ENCODE measurements at regions not wholly inside any gene's neighbourhood (a gene's known extent, or its start where the extent isn't known, plus 50 kb on each side); places are given as distances from the start of the nearest gene placed in this dataset.

DNA sequence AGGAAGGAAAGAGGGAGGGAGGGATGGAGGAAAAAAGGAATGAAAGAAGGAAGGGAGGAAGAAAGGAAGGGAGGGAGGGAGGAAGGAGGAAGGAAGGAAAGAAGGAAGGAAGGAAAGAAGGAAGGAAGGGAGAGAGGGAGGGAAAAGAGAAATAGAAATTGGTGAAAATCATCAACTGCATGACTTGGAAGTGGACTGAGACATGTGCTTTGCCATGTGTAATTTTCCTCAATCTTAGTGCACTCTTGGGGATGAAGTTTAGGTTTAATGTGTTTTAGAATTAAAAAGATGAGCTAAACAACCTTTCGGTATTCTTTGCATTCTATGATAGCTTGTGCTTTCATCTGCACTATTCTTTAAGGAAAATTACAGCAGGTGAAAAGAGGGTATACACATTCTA is 320.1 kb upstream of the GALNT5 start:
- no peak for TF ChIP-seq CTCF (conservative IDR thresholded peaks at IDR 0.05; ENCODE audit: low read depth, low read length)
- TF ChIP-seq MXI1 (IDR thresholded peaks at IDR 0.05; ENCODE audit: borderline replicate concordance, low read depth, low read length) = no peak
- TF ChIP-seq, protein P1, sequence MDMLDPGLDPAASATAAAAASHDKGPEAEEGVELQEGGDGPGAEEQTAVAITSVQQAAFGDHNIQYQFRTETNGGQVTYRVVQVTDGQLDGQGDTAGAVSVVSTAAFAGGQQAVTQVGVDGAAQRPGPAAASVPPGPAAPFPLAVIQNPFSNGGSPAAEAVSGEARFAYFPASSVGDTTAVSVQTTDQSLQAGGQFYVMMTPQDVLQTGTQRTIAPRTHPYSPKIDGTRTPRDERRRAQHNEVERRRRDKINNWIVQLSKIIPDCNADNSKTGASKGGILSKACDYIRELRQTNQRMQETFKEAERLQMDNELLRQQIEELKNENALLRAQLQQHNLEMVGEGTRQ (IDR thresholded peaks at IDR 0.05; ENCODE audit: low read depth, low read length) = no peak
- TF ChIP-seq RCOR1 (IDR thresholded peaks at IDR 0.05; ENCODE audit: insufficient replicate concordance, low read length) = no peak
- TF ChIP-seq POLR2A (IDR thresholded peaks at IDR 0.05; ENCODE audit: low read depth, low read length) = no peak
- no peak for TF ChIP-seq RFX5 (IDR thresholded peaks at IDR 0.05; ENCODE audit: low read depth, low read length)
- no peak for TF ChIP-seq FOS (IDR thresholded peaks at IDR 0.05; ENCODE audit: low read depth, low read length)
- no peak for TF ChIP-seq MAZ (IDR thresholded peaks at IDR 0.05; ENCODE audit: borderline replicate concordance, low read depth, low read length)
- TF ChIP-seq CEBPB (IDR thresholded peaks at IDR 0.05; ENCODE audit: low read depth, low read length) = no peak
- TF ChIP-seq MAFK (IDR thresholded peaks at IDR 0.05; ENCODE audit: low read depth, low read length) = no peak

All from IMR-90 (cell line).